Mesendoderm (in vitro differentiated cells): ENCODE measurements at regions not wholly inside any gene's neighbourhood (a gene's known extent, or its start where the extent isn't known, plus 50 kb on each side); places are given as distances from the start of the nearest gene placed in this dataset.

Experiments used
- DNase-seq: peaks from one replicate; pipeline ENCODE4 v3.0.0; 2013
- H2AK5ac ChIP-seq: 2 replicates; pipeline ENCODE4 v1.6.1; 2013; ENCODE audit warnings: low read length, inconsistent platforms
- H2BK120ac ChIP-seq: 2 replicates; pipeline ENCODE4 v1.6.1; 2013; ENCODE audit warnings: low read depth, mild to moderate bottlenecking, low read length, moderate library complexity, mixed read lengths
- H2BK15ac ChIP-seq: replicated peaks from 2 replicates; pipeline ENCODE4 v1.6.1; 2013; ENCODE audit warnings: low read depth, mild to moderate bottlenecking, moderate library complexity
- H2BK5ac ChIP-seq: 2 replicates; pipeline ENCODE4 v1.6.1; 2013; ENCODE audit warnings: low read length, inconsistent platforms
- H3K18ac ChIP-seq: 2 replicates; pipeline ENCODE4 v1.6.1; 2013; ENCODE audit warnings: mild to moderate bottlenecking, low read length, mixed read lengths
- H3K23ac ChIP-seq: one replicate; pipeline ENCODE4 v1.6.1; 2013; ENCODE audit warnings: low read length
- H3K27ac ChIP-seq: 2 replicates; pipeline ENCODE4 v1.5.1; 2013; ENCODE audit warnings: low read depth, mild to moderate bottlenecking, inconsistent platforms, low read length, moderate library complexity
- H3K27me3 ChIP-seq: 2 replicates; pipeline ENCODE4 v1.6.1; 2013; ENCODE audit warnings: low read length, control low read depth, mild to moderate bottlenecking, inconsistent platforms; ENCODE audit not compliant: insufficient read depth, poor library complexity
- H3K36me3 ChIP-seq: 2 replicates; pipeline ENCODE4 v1.6.1; 2013; ENCODE audit warnings: low read length, inconsistent platforms; ENCODE audit not compliant: control insufficient read depth, insufficient read depth
- H3K4ac ChIP-seq: one replicate; pipeline ENCODE4 v1.6.1; 2013; ENCODE audit warnings: low read depth, mild to moderate bottlenecking, low read length, moderate library complexity
- H3K4me1 ChIP-seq: 2 replicates; pipeline ENCODE4 v1.6.1; 2013; ENCODE audit warnings: low read depth, low read length, inconsistent platforms; ENCODE audit not compliant: control insufficient read depth
- H3K4me2 ChIP-seq: 2 replicates; pipeline ENCODE4 v1.6.1; 2013; ENCODE audit warnings: low read length
- H3K4me3 ChIP-seq: 2 replicates; pipeline ENCODE4 v1.5.1; 2013; ENCODE audit warnings: mild to moderate bottlenecking, low read length
- H3K56ac ChIP-seq: one replicate; pipeline ENCODE4 v1.6.1; 2013; ENCODE audit warnings: low read length
- H3K79me1 ChIP-seq: 2 replicates; pipeline ENCODE4 v1.6.1; 2013; ENCODE audit warnings: low read length, inconsistent platforms
- H3K79me2 ChIP-seq: 2 replicates; pipeline ENCODE4 v1.6.1; 2013; ENCODE audit warnings: mild to moderate bottlenecking, low read length; ENCODE audit not compliant: control insufficient read depth, insufficient read depth
- H3K9ac ChIP-seq: 2 replicates; pipeline ENCODE4 v1.6.1; 2013; ENCODE audit warnings: low read length, inconsistent platforms
- H4K5ac ChIP-seq: one replicate; pipeline ENCODE4 v1.6.1; 2013; ENCODE audit warnings: low read length
- H4K8ac ChIP-seq: one replicate; pipeline ENCODE4 v1.6.1; 2013; ENCODE audit warnings: low read depth, mild to moderate bottlenecking, control low read depth, low read length, moderate library complexity
- WGBS: extraction: QIAGEN DNeasy Blood & Tissue Kit; methylation state at CpG from one replicate; pipeline ENCODE4 v1.1.7; 2013; ENCODE audit warnings: low lambda C conversion rate, missing lambda C conversion rate; ENCODE audit not compliant: insufficient coverage; ENCODE audit errors: extremely low coverage; 5-methylcytosine and 5-hydroxymethylcytosine counted together

GRCh38 chr6:67538032-67538431 is 1097.0 kb upstream of the ADGRB3 start:
- Histone ChIP-seq H3K4ac (no peak overlapping the region), H3K27ac (no peak overlapping the region), H3K4me1 (no peaks in the 10 kb centered on the region), H4K5ac (no peak overlapping the region), H3K56ac (no peak overlapping the region), H2AK5ac (no peak overlapping the region), H2BK120ac (no peak overlapping the region), H3K23ac (no peak overlapping the region), H3K79me1 (no peaks in the 10 kb centered on the region), H4K8ac (no peak overlapping the region), H3K36me3 (no peaks in the 10 kb centered on the region), H3K4me3 (no peak overlapping the region), H3K18ac (no peak overlapping the region), H3K27me3 (no peaks in the 10 kb centered on the region), H2BK5ac (no peak overlapping the region), H3K4me2 (no peak overlapping the region), H3K79me2 (no peaks in the 10 kb centered on the region), H2BK15ac (no peak overlapping the region), H3K9ac (no peak overlapping the region)
- WGBS, result no CpG with 5 or more reads among the region's 1 CpG
- DNase-seq, result no peak

- Histone ChIP-seq H3K4me1 (no peaks in the 10 kb centered on the region), H3K27ac (no peak overlapping the region), H3K4me3 (no peak overlapping the region), H2AK5ac (no peak overlapping the region), H3K79me1 (no peaks in the 10 kb centered on the region), H3K4ac (no peak overlapping the region), H3K4me2 (no peak overlapping the region), H3K79me2 (no peaks in the 10 kb centered on the region), H3K9ac (no peak overlapping the region), H2BK120ac (no peak overlapping the region), H4K8ac (no peak overlapping the region), H3K27me3 (no peaks in the 10 kb centered on the region), H2BK5ac (no peak overlapping the region), H3K36me3 (no peaks in the 10 kb centered on the region), H2BK15ac (no peak overlapping the region), H3K56ac (no peak overlapping the region), H3K23ac (no peak overlapping the region), H4K5ac (no peak overlapping the region), H3K18ac (no peak overlapping the region)
- no peak for DNase-seq
- no CpG with 5 or more reads among the region's 3 CpGs for WGBS
These were observed 1099.1 kb upstream of the ADGRB3 start for GRCh38 chr6:67535946-67536345.

GRCh38 chr6:67506352-67506751 is 1128.7 kb upstream of the ADGRB3 start:
- no CpG with 5 or more reads among the region's 2 CpGs for WGBS
- Histone ChIP-seq H3K4me1 (no peaks in the 10 kb centered on the region), H3K9ac (no peak overlapping the region)

GRCh38 chr6:67501755-67502154 is 1133.3 kb upstream of the ADGRB3 start:
- H3K56ac ChIP-seq, result no peak overlapping the region
- H3K9ac ChIP-seq, result no peak overlapping the region
- H3K27me3 ChIP-seq, result no peaks in the 10 kb centered on the region
- H3K4me2 ChIP-seq, result no peak overlapping the region
- no peaks in the 10 kb centered on the region for H3K79me2 ChIP-seq
- no peaks in the 10 kb centered on the region for H3K79me1 ChIP-seq
- H4K5ac ChIP-seq, result no peak overlapping the region
- H3K27ac ChIP-seq, result no peak overlapping the region
- DNase-seq, result no peak
- H2BK15ac ChIP-seq, result no peak overlapping the region
- no peaks in the 10 kb centered on the region for H3K4me1 ChIP-seq
- H3K23ac ChIP-seq, result no peak overlapping the region
- WGBS, result no CpG with 5 or more reads among the region's 5 CpGs
- no peak overlapping the region for H3K4ac ChIP-seq
- H2AK5ac ChIP-seq, result no peak overlapping the region
- no peak overlapping the region for H2BK120ac ChIP-seq
- H2BK5ac ChIP-seq, result no peak overlapping the region
- no peak overlapping the region for H3K4me3 ChIP-seq
- no peaks in the 10 kb centered on the region for H3K36me3 ChIP-seq
- H4K8ac ChIP-seq, result no peak overlapping the region
- no peak overlapping the region for H3K18ac ChIP-seq

More at GRCh38 chr6:67506352-67506751, 1128.7 kb upstream of the ADGRB3 start:
- Histone ChIP-seq H3K27ac (no peak overlapping the region), H2BK120ac (no peak overlapping the region), H2AK5ac (no peak overlapping the region), H4K5ac (no peak overlapping the region), H2BK15ac (no peak overlapping the region), H3K56ac (no peak overlapping the region), H3K18ac (no peak overlapping the region), H3K79me2 (no peaks in the 10 kb centered on the region), H3K4ac (no peak overlapping the region), H4K8ac (no peak overlapping the region), H3K27me3 (no peaks in the 10 kb centered on the region), H2BK5ac (no peak overlapping the region), H3K36me3 (no peaks in the 10 kb centered on the region), H3K4me2 (no peak overlapping the region), H3K79me1 (no peaks in the 10 kb centered on the region), H3K23ac (no peak overlapping the region), H3K4me3 (no peak overlapping the region)
- no peak for DNase-seq

- no peak overlapping the region for H3K4me2 ChIP-seq
- no peak overlapping the region for H3K56ac ChIP-seq
- no peaks in the 10 kb centered on the region for H3K27me3 ChIP-seq
- H4K8ac ChIP-seq, result no peak overlapping the region
- no peak for DNase-seq
- no peaks in the 10 kb centered on the region for H3K36me3 ChIP-seq
- no peak overlapping the region for H3K9ac ChIP-seq
- no peak overlapping the region for H2BK15ac ChIP-seq
- no peak overlapping the region for H3K4ac ChIP-seq
- H2AK5ac ChIP-seq, result no peak overlapping the region
- no peak overlapping the region for H4K5ac ChIP-seq
- H2BK5ac ChIP-seq, result no peak overlapping the region
- H2BK120ac ChIP-seq, result no peak overlapping the region
- H3K4me1 ChIP-seq, result no peaks in the 10 kb centered on the region
- H3K79me1 ChIP-seq, result no peaks in the 10 kb centered on the region
- H3K27ac ChIP-seq, result no peak overlapping the region
- no CpG with 5 or more reads among the region's 1 CpG for WGBS
- H3K79me2 ChIP-seq, result no peaks in the 10 kb centered on the region
- H3K18ac ChIP-seq, result no peak overlapping the region
- H3K4me3 ChIP-seq, result no peak overlapping the region
- no peak overlapping the region for H3K23ac ChIP-seq
These were observed 1137.3 kb upstream of the ADGRB3 start for GRCh38 chr6:67497749-67498148.

GRCh38 chr6:67496191-67496590 is 1138.9 kb upstream of the ADGRB3 start:
- H4K5ac ChIP-seq, result no peak overlapping the region
- no peaks in the 10 kb centered on the region for H3K36me3 ChIP-seq
- no peak overlapping the region for H3K4me3 ChIP-seq
- H2BK15ac ChIP-seq, result no peak overlapping the region
- no peak overlapping the region for H3K4me2 ChIP-seq
- no peak overlapping the region for H2BK5ac ChIP-seq
- H3K18ac ChIP-seq, result no peak overlapping the region
- no peak overlapping the region for H3K4ac ChIP-seq
- H2AK5ac ChIP-seq, result no peak overlapping the region
- H3K79me1 ChIP-seq, result no peaks in the 10 kb centered on the region
- H3K9ac ChIP-seq, result no peak overlapping the region
- no CpG with 5 or more reads among the region's 3 CpGs for WGBS
- no peak overlapping the region for H3K27ac ChIP-seq
- no peak for DNase-seq
- no peak overlapping the region for H3K23ac ChIP-seq
- no peaks in the 10 kb centered on the region for H3K4me1 ChIP-seq
- H3K79me2 ChIP-seq, result no peaks in the 10 kb centered on the region
- no peak overlapping the region for H4K8ac ChIP-seq
- H2BK120ac ChIP-seq, result no peak overlapping the region
- H3K27me3 ChIP-seq, result no peaks in the 10 kb centered on the region
- no peak overlapping the region for H3K56ac ChIP-seq
